OCI-LY1 (cell line): ENCODE measurements at regions not wholly inside any gene's neighbourhood (a gene's known extent, or its start where the extent isn't known, plus 50 kb on each side); places are given as distances from the start of the nearest gene placed in this dataset.

Source experiments
- H2AFZ ChIP-seq: fragments of 200-600 bp; sonication (generic), shearing (Covaris generic); 2 replicates; pipeline ENCODE4 v1.6.0; 2014; ENCODE audit warnings: antibody characterized with exemption, mild to moderate bottlenecking, low read length
- H3F3A ChIP-seq: fragments of 200-600 bp; sonication (generic), shearing (Covaris generic); 2 replicates; pipeline ENCODE4 v1.6.0; 2014; ENCODE audit warnings: mild to moderate bottlenecking, antibody characterized with exemption, low read length, moderate library complexity; ENCODE audit not compliant: insufficient read depth
- H3K27ac ChIP-seq: fragments of 200-600 bp; sonication (generic); 2 replicates; pipeline ENCODE4 v1.5.1; 2014; ENCODE audit warnings: low read length, mixed run types, mild to moderate bottlenecking, low read depth; ENCODE audit not compliant: poor library complexity, severe bottlenecking
- H3K27me3 ChIP-seq: fragments of 200-600 bp; sonication (generic); 2 replicates; pipeline ENCODE4 v1.6.0; 2014; ENCODE audit warnings: antibody characterized with exemption, mild to moderate bottlenecking, low read length, moderate library complexity; ENCODE audit not compliant: insufficient read depth
- H3K36me3 ChIP-seq: fragments of 200-600 bp; sonication (generic); 2 replicates; pipeline ENCODE4 v1.6.1; 2014; ENCODE audit warnings: mild to moderate bottlenecking, antibody characterized with exemption, low read length, moderate library complexity, mixed read lengths; ENCODE audit not compliant: insufficient read depth
- H3K4me1 ChIP-seq: fragments of 200-600 bp; sonication (generic); 2 replicates; pipeline ENCODE4 v1.5.1; 2014; ENCODE audit warnings: mild to moderate bottlenecking, low read length, moderate library complexity; ENCODE audit not compliant: insufficient read depth, severe bottlenecking
- H3K4me2 ChIP-seq: fragments of 200-600 bp; sonication (generic), shearing (Covaris generic); 2 replicates; pipeline ENCODE4 v1.6.1; 2014; ENCODE audit warnings: low read length
- H3K4me3 ChIP-seq: fragments of 200-600 bp; sonication (generic); 2 replicates; pipeline ENCODE4 v1.5.1; 2014; ENCODE audit warnings: low read length, low read depth, mild to moderate bottlenecking, mixed read lengths; ENCODE audit not compliant: poor library complexity, severe bottlenecking
- H3K79me2 ChIP-seq: fragments of 200-600 bp; shearing (Covaris generic); 2 replicates; pipeline ENCODE4 v1.6.1; 2016; ENCODE audit warnings: mixed run types, low read length, mixed read lengths; ENCODE audit not compliant: insufficient read depth
- H3K9ac ChIP-seq: fragments of 200-600 bp; sonication (generic), shearing (Covaris generic); 2 replicates; pipeline ENCODE4 v1.6.1; 2014; ENCODE audit warnings: mild to moderate bottlenecking, low read length, mixed read lengths
- H3K9me2 ChIP-seq: fragments of 200-600 bp; sonication (generic), shearing (Covaris generic); 2 replicates; pipeline ENCODE4 v1.6.1; 2014; ENCODE audit warnings: low read depth, mild to moderate bottlenecking, low read length, mixed read lengths
- H3K9me3 ChIP-seq: fragments of 200-600 bp; shearing (Covaris generic); 2 replicates; pipeline ENCODE4 v1.6.1; 2014; ENCODE audit warnings: low read length, mixed read lengths
- H4K20me1 ChIP-seq: fragments of 200-600 bp; sonication (generic), shearing (Covaris generic); 2 replicates; pipeline ENCODE4 v1.6.0; 2016; ENCODE audit warnings: mild to moderate bottlenecking, low read length; ENCODE audit not compliant: insufficient read depth
- CTCF ChIP-seq: fragments of 200-600 bp; sonication (generic), shearing (Covaris generic); IDR thresholded peaks from 2 replicates; pipeline ENCODE4 v1.5.1; 2017; ENCODE audit warnings: mild to moderate bottlenecking, antibody characterized with exemption, low read length, moderate library complexity, mixed read lengths
- EZH2 ChIP-seq: fragments of 200-600 bp; sonication (generic), shearing (Covaris generic); IDR thresholded peaks from 2 replicates; pipeline ENCODE4 v1.8.0; 2017; ENCODE audit warnings: borderline replicate concordance, mixed run types, mild to moderate bottlenecking, antibody characterized with exemption, low read length, moderate library complexity, mixed read lengths

DNA sequence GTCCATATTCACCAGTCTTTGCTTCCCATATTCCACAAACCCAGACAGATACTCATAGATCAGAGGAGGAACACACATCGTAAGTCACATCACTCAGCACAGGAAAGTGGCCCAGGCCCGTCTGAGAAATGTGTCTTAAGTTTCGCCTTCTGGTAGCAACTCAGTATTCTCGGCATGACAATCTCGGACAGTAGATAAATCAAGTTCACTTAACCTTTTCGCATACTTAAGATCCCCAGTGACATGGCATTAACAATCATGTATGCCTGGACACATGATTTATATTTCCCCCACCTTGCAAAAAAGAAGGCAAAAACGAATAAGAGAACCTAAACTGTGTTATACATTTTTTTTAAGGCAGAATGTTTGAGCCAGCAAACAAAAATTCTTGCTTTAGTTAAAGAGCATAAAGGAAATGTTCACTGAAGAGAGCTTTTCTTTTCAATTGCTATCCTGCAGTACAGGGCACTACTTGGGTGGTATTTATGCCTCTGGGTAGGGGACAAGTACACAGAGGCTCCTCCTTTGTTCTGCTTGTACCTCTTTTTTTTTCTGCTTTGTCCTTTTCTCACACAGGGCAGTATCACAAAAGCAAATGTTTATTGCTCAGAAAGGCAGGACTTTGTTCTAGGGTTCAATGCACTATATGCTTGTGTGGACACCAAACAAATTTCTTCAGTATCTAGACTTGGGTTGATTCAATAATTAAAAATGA is 360.6 kb downstream of the TDRD3 start:
- no peaks in the 10 kb centered on the region for H3K79me2 ChIP-seq
- H3K27me3 ChIP-seq = no peaks in the 10 kb centered on the region
- no peak overlapping the region for H3K4me3 ChIP-seq
- H3K9me2 ChIP-seq = no peaks in the 10 kb centered on the region
- H3K9me3 ChIP-seq = no peaks in the 10 kb centered on the region
- H4K20me1 ChIP-seq = no peaks in the 10 kb centered on the region
- no peak for TF ChIP-seq EZH2
- H2AFZ ChIP-seq = no peak overlapping the region
- no peak overlapping the region for H3K9ac ChIP-seq
- no peak overlapping the region for H3K4me2 ChIP-seq
- no peaks in the 10 kb centered on the region for H3K4me1 ChIP-seq
- H3K27ac ChIP-seq = no peak overlapping the region
- H3F3A ChIP-seq = no peaks in the 10 kb centered on the region
- H3K36me3 ChIP-seq = no peaks in the 10 kb centered on the region

DNA sequence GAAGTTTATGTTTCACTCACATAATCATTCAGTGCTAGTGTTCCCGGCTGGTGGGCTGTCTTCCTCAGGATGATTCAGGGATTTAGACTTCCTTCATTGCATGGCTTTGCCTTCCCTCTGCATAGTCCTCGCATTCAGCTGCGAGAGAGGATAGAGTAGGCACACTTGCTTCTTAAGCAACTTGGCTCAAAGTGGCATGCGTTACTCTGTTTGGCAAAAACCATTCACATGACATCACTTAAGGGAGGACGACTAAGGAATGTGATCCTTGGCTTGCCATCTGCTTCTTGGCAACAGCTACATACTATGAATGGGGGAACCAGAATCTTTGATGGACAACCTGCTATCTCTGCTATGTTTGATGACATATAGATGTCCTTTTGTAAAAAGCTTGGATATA is 359.3 kb downstream of the TDRD3 start:
- Histone ChIP-seq H3K4me2 (no peak overlapping the region), H3K79me2 (no peaks in the 10 kb centered on the region), H3K9me2 (no peaks in the 10 kb centered on the region), H3K4me3 (no peak overlapping the region), H3K9me3 (no peaks in the 10 kb centered on the region), H4K20me1 (no peaks in the 10 kb centered on the region), H2AFZ (no peak overlapping the region), H3K36me3 (no peaks in the 10 kb centered on the region), H3F3A (no peaks in the 10 kb centered on the region), H3K27ac (no peak overlapping the region), H3K9ac (no peak overlapping the region), H3K27me3 (no peaks in the 10 kb centered on the region), H3K4me1 (no peaks in the 10 kb centered on the region)
- TF ChIP-seq EZH2 = no peak
- no peak for TF ChIP-seq CTCF

GRCh38 chr13:60755380-60756163 is 358.6 kb downstream of the TDRD3 start:
- Histone ChIP-seq H3K9me3 (no peaks in the 10 kb centered on the region), H4K20me1 (no peaks in the 10 kb centered on the region), H3K4me2 (no peak overlapping the region), H3K36me3 (no peaks in the 10 kb centered on the region), H3K27ac (no peak overlapping the region), H3K9me2 (no peaks in the 10 kb centered on the region), H3K4me1 (no peaks in the 10 kb centered on the region), H3F3A (no peaks in the 10 kb centered on the region), H3K79me2 (no peaks in the 10 kb centered on the region), H3K4me3 (no peak overlapping the region), H3K9ac (no peak overlapping the region), H2AFZ (no peak overlapping the region), H3K27me3 (no peaks in the 10 kb centered on the region)
- TF ChIP-seq CTCF (no peak), EZH2 (no peak)
